GM12878 (cell line): ENCODE measurements at regions not wholly inside any gene's neighbourhood (a gene's known extent, or its start where the extent isn't known, plus 50 kb on each side); places are given as distances from the start of the nearest gene placed in this dataset.

Experiments used
- CEBPB ChIP-seq, 2 experiments: fragments of 150-350 bp in 1 of 2; IDR thresholded peaks; 2 replicates each; pipeline ENCODE4 v1.6.1; 2012 to 2014; ENCODE audit warnings: low read depth in 2 of 2, low read length in 2 of 2, borderline replicate concordance in 1 of 2, inconsistent platforms in 1 of 2
- CHD2 ChIP-seq: IDR thresholded peaks from 2 replicates; pipeline ENCODE4 v1.6.1; 2011; ENCODE audit warnings: low read depth, low read length, improper control_type of control experiment, borderline replicate concordance
- CTCF ChIP-seq, 3 experiments: IDR thresholded peaks in 2 of 3; conservative IDR thresholded peaks in 1 of 3; 2 replicates each; pipeline ENCODE4 v1.5.1; 2011; ENCODE audit warnings: low read depth in 3 of 3, low read length in 3 of 3, mild to moderate bottlenecking in 3 of 3, control low read depth in 2 of 3, moderate library complexity in 2 of 3, inconsistent platforms in 1 of 3, mixed read lengths in 1 of 3; ENCODE audit not compliant: control insufficient read depth in 2 of 3, insufficient read depth in 1 of 3; ENCODE audit errors: extremely low read depth in 1 of 3
- EP300 ChIP-seq, 2 experiments: fragments of 150-350 bp in 1 of 2; IDR thresholded peaks; 2 replicates each; pipeline ENCODE4 v1.6.1; 2011 to 2012; ENCODE audit warnings: low read depth in 2 of 2, low read length in 2 of 2, borderline replicate concordance in 1 of 2, improper control_type of control experiment in 1 of 2, inconsistent platforms in 1 of 2; ENCODE audit not compliant: control insufficient read depth in 1 of 2
- EZH2 ChIP-seq: IDR thresholded peaks from 2 replicates; pipeline ENCODE4 v1.6.1; 2012; ENCODE audit warnings: low read depth, mild to moderate bottlenecking, control low read depth, inconsistent platforms, low read length, borderline replicate concordance; ENCODE audit not compliant: control insufficient read depth
- NFYB ChIP-seq: IDR thresholded peaks from 2 replicates; pipeline ENCODE4 v1.6.1; 2011; ENCODE audit warnings: low read depth, mild to moderate bottlenecking, low read length, improper control_type of control experiment, moderate library complexity; ENCODE audit not compliant: insufficient read depth
- NR2C1 ChIP-seq: fragments of 450-650 bp; IDR thresholded peaks from 2 replicates; pipeline ENCODE4 v1.6.1; 2017; ENCODE audit warnings: antibody characterized with exemption, mild to moderate bottlenecking, moderate library complexity
- POLR2AphosphoS5 ChIP-seq: IDR thresholded peaks from 2 replicates; pipeline ENCODE4 v1.6.1; 2011; ENCODE audit warnings: mild to moderate bottlenecking, low read length, inconsistent platforms
- ZNF274 ChIP-seq: IDR thresholded peaks from one replicate; pipeline ENCODE4 v1.8.0; 2011; ENCODE audit not compliant: insufficient read length, insufficient read depth

DNA sequence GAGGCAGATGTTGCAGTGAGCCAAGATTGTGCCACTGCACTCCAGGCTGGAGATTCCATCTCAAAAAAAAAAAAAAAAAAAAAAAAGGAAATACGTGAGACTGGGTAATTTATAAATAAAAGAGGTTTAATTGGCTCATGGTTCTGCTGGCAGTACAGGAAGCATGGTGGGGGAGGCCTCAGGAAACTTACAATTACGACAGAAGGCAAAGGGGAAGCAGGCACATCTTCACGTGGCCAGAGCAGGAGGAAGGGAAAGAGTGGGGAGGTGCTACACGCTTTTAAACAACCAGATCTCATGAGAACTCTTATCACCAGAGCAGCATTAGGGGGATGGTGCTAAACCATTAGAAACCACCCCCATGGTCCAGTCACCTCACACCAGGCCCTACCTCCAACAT lies 138.2 kb upstream of the IL12A start:
- TF ChIP-seq EP300 (IDR thresholded peaks at IDR 0.05; ENCODE audit: borderline replicate concordance in 1 of 2, control insufficient read depth in 1 of 2, low read depth in 2 of 2, low read length in 2 of 2) (no peak), CTCF (IDR thresholded peaks at IDR 0.05 in 2 of 3, conservative IDR thresholded peaks at IDR 0.05 in 1 of 3; ENCODE audit: control insufficient read depth in 2 of 3, extremely low read depth in 1 of 3, insufficient read depth in 1 of 3, low read depth in 3 of 3, low read length in 3 of 3) (no peak), EZH2 (no peak), POLR2AphosphoS5 (no peak), CEBPB (IDR thresholded peaks at IDR 0.05; ENCODE audit: borderline replicate concordance in 1 of 2, low read depth in 2 of 2, low read length in 2 of 2) (no peak), NR2C1 (no peak), CHD2 (no peak), NFYB (no peak), ZNF274 (no peak)
